GM12878 (cell line): ENCODE measurements at regions not wholly inside any gene's neighbourhood (a gene's known extent, or its start where the extent isn't known, plus 50 kb on each side); places are given as distances from the start of the nearest gene placed in this dataset.

Experiments
- NR2C1 ChIP-seq: fragments of 450-650 bp; IDR thresholded peaks from 2 replicates; pipeline ENCODE4 v1.6.1; 2017; ENCODE audit warnings: antibody characterized with exemption, mild to moderate bottlenecking, moderate library complexity
- RBBP5 ChIP-seq: fragments of 200-600 bp; sonication (generic); conservative IDR thresholded peaks from 2 replicates; pipeline ENCODE4 v1.6.1; 2016
- RFX5 ChIP-seq: IDR thresholded peaks from 2 replicates; pipeline ENCODE4 v1.6.1; 2011; ENCODE audit warnings: low read depth, low read length, improper control_type of control experiment
- SMAD1 ChIP-seq: fragments of 450-650 bp; IDR thresholded peaks from 2 replicates; pipeline ENCODE4 v1.6.1; 2018; ENCODE audit warnings: mild to moderate bottlenecking, low read depth; ENCODE audit not compliant: partially characterized antibody
- YY1 ChIP-seq: IDR thresholded peaks from 2 replicates; pipeline ENCODE4 v1.6.1; 2011; ENCODE audit warnings: low read depth, mild to moderate bottlenecking, low read length
- ZNF274 ChIP-seq: IDR thresholded peaks from one replicate; pipeline ENCODE4 v1.8.0; 2011; ENCODE audit not compliant: insufficient read length, insufficient read depth
- TF ChIP-seq, protein P1 (sequence below): fragments of 450-650 bp; formaldehyde crosslinking; IDR thresholded peaks from 2 replicates; pipeline ENCODE4 v1.4.0; 2020; ENCODE audit warnings: mild to moderate bottlenecking, moderate library complexity

- TF ChIP-seq ZNF274 (no peak), YY1 (no peak), RFX5 (no peak), NR2C1 (no peak), RBBP5 (no peak), SMAD1 (no peak)
- TF ChIP-seq, protein P1, sequence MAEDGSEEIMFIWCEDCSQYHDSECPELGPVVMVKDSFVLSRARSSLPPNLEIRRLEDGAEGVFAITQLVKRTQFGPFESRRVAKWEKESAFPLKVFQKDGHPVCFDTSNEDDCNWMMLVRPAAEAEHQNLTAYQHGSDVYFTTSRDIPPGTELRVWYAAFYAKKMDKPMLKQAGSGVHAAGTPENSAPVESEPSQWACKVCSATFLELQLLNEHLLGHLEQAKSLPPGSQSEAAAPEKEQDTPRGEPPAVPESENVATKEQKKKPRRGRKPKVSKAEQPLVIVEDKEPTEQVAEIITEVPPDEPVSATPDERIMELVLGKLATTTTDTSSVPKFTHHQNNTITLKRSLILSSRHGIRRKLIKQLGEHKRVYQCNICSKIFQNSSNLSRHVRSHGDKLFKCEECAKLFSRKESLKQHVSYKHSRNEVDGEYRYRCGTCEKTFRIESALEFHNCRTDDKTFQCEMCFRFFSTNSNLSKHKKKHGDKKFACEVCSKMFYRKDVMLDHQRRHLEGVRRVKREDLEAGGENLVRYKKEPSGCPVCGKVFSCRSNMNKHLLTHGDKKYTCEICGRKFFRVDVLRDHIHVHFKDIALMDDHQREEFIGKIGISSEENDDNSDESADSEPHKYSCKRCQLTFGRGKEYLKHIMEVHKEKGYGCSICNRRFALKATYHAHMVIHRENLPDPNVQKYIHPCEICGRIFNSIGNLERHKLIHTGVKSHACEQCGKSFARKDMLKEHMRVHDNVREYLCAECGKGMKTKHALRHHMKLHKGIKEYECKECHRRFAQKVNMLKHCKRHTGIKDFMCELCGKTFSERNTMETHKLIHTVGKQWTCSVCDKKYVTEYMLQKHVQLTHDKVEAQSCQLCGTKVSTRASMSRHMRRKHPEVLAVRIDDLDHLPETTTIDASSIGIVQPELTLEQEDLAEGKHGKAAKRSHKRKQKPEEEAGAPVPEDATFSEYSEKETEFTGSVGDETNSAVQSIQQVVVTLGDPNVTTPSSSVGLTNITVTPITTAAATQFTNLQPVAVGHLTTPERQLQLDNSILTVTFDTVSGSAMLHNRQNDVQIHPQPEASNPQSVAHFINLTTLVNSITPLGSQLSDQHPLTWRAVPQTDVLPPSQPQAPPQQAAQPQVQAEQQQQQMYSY (CRISPR knock-in tag) = no peak
These were observed 128.9 kb upstream of the NAA20 start for GRCh38 chr20:19888269-19888671.
